ENCODE measurements at regions not wholly inside any gene's neighbourhood (a gene's known extent, or its start where the extent isn't known, plus 50 kb on each side); places are given as distances from the start of the nearest gene placed in this dataset.

DNA sequence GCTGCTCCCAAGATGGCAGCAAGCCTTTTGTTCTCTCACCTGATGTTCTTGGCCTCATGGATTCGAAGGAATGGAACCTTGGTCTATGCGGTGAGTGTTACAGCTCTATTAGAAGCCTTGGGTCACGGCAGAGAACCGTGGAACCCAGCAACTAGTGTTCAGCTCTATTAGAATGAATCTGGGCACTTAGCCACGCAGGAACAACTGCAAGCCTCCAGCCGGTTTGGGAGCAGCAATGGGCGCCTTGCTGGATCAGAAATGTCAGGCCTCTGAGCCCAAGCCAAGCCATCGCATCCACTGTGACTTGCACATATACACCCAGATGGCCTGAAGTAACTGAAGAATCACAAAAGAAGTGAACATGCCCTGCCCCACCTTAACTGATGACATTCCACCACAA lies 1100.7 kb upstream of the PRR20A start:
- POLR2A ChIA-PET: no interaction called here
- TF ChIP-seq, protein P1, sequence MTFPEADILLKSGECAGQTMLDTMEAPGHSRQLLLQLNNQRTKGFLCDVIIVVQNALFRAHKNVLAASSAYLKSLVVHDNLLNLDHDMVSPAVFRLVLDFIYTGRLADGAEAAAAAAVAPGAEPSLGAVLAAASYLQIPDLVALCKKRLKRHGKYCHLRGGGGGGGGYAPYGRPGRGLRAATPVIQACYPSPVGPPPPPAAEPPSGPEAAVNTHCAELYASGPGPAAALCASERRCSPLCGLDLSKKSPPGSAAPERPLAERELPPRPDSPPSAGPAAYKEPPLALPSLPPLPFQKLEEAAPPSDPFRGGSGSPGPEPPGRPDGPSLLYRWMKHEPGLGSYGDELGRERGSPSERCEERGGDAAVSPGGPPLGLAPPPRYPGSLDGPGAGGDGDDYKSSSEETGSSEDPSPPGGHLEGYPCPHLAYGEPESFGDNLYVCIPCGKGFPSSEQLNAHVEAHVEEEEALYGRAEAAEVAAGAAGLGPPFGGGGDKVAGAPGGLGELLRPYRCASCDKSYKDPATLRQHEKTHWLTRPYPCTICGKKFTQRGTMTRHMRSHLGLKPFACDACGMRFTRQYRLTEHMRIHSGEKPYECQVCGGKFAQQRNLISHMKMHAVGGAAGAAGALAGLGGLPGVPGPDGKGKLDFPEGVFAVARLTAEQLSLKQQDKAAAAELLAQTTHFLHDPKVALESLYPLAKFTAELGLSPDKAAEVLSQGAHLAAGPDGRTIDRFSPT (tag by site-specific recombination; IDR thresholded peaks at IDR 0.05): no peak
- TF ChIP-seq KLF1 (tag by site-specific recombination; IDR thresholded peaks at IDR 0.05) (no peak), ZNF701 (tag by site-specific recombination; IDR thresholded peaks at IDR 0.05) (no peak), ZBTB1 (tag by site-specific recombination; IDR thresholded peaks at IDR 0.05) (no peak), ZNF391 (tag by site-specific recombination; IDR thresholded peaks at IDR 0.05; ENCODE audit: borderline replicate concordance, low read depth) (no peak)
- TF ChIP-seq, protein P2, sequence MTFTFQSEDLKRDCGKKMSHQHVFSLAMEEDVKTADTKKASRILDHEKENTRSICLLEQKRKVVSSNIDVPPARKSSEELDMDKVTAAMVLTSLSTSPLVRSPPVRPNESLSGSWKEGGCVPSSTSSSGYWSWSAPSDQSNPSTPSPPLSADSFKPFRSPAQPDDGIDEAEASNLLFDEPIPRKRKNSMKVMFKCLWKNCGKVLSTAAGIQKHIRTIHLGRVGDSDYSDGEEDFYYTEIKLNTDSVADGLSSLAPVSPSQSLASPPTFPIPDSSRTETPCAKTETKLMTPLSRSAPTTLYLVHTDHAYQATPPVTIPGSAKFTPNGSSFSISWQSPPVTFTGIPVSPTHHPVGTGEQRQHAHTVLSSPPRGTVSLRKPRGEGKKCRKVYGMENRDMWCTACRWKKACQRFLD (tag by site-specific recombination; IDR thresholded peaks at IDR 0.05): no peak
- TF ChIP-seq, protein P3, sequence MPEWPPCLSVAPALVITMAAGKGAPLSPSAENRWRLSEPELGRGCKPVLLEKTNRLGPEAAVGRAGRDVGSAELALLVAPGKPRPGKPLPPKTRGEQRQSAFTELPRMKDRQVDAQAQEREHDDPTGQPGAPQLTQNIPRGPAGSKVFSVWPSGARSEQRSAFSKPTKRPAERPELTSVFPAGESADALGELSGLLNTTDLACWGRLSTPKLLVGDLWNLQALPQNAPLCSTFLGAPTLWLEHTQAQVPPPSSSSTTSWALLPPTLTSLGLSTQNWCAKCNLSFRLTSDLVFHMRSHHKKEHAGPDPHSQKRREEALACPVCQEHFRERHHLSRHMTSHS (tag by site-specific recombination; IDR thresholded peaks at IDR 0.05): no peak
- Histone ChIP-seq H3K4me3 (ENCODE audit: low read depth, low read length) (no peak overlapping the region), H3K27ac (ENCODE audit: extremely low read depth, low read depth, low read length) (no peak overlapping the region), H3K9me3 (ENCODE audit: control insufficient read depth, insufficient read depth, low read depth, low read length) (no peaks in the 10 kb centered on the region), H3K36me3 (ENCODE audit: control insufficient read depth in 2 of 2, insufficient read depth in 1 of 2, low read length in 2 of 2) (no peaks in the 10 kb centered on the region), H3K4me1 (ENCODE audit: control insufficient read depth, insufficient read depth, low read length) (no peaks in the 10 kb centered on the region)
- CTCF ChIA-PET: interaction anchor here (0.5 kb wide), 1 partner anchor 1229 kb away, joined by 3 read pairs; no protein-coding TSS in a partner anchor

DNA sequence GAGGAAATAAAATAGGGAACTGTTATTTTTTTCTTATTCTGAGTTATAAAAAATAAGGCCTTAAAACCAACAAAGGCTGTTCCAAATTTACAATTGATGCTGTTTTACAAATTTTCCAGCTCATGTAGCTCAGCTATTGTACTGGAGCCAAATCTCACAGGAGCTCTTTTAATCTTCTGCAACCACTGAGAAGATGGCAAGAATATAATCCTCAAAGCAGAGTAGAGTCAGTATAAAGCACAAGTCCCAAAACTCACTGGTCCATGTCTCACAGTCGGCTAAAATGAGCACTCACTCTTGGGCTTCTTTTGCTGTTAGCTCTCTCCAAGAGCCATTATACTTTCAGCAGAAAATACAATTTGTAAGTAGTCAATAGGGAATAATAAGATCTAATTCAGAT lies 1074.4 kb upstream of the PRR20A start:
- CTCF ChIA-PET: no interaction called here
- Histone ChIP-seq H3K4me1 (ENCODE audit: control insufficient read depth, insufficient read depth, low read length) (no peaks in the 10 kb centered on the region), H3K36me3 (ENCODE audit: control insufficient read depth in 2 of 2, insufficient read depth in 1 of 2, low read length in 2 of 2) (no peaks in the 10 kb centered on the region), H3K4me3 (ENCODE audit: low read depth, low read length) (no peak overlapping the region), H3K27ac (ENCODE audit: extremely low read depth, low read depth, low read length) (no peak overlapping the region), H3K9me3 (ENCODE audit: control insufficient read depth, insufficient read depth, low read depth, low read length) (no peaks in the 10 kb centered on the region)
- POLR2A ChIA-PET: no interaction called here
- TF ChIP-seq MEIS1 (CRISPR knock-in tag; IDR thresholded peaks at IDR 0.05; ENCODE audit: borderline replicate concordance): no peak
- no peak for TF ChIP-seq TCF7L2 (IDR thresholded peaks at IDR 0.05; ENCODE audit: borderline replicate concordance, low read depth, low read length)
- TF ChIP-seq, protein P4, sequence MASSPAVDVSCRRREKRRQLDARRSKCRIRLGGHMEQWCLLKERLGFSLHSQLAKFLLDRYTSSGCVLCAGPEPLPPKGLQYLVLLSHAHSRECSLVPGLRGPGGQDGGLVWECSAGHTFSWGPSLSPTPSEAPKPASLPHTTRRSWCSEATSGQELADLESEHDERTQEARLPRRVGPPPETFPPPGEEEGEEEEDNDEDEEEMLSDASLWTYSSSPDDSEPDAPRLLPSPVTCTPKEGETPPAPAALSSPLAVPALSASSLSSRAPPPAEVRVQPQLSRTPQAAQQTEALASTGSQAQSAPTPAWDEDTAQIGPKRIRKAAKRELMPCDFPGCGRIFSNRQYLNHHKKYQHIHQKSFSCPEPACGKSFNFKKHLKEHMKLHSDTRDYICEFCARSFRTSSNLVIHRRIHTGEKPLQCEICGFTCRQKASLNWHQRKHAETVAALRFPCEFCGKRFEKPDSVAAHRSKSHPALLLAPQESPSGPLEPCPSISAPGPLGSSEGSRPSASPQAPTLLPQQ (tag by site-specific recombination; IDR thresholded peaks at IDR 0.05): no peak
- TF ChIP-seq ZNF792 (tag by site-specific recombination; IDR thresholded peaks at IDR 0.05): no peak
- TF ChIP-seq ZNF157 (tag by site-specific recombination; IDR thresholded peaks at IDR 0.05): no peak
- TF ChIP-seq ZNF600 (tag by site-specific recombination; IDR thresholded peaks at IDR 0.05): no peak
- TF ChIP-seq, protein P5, sequence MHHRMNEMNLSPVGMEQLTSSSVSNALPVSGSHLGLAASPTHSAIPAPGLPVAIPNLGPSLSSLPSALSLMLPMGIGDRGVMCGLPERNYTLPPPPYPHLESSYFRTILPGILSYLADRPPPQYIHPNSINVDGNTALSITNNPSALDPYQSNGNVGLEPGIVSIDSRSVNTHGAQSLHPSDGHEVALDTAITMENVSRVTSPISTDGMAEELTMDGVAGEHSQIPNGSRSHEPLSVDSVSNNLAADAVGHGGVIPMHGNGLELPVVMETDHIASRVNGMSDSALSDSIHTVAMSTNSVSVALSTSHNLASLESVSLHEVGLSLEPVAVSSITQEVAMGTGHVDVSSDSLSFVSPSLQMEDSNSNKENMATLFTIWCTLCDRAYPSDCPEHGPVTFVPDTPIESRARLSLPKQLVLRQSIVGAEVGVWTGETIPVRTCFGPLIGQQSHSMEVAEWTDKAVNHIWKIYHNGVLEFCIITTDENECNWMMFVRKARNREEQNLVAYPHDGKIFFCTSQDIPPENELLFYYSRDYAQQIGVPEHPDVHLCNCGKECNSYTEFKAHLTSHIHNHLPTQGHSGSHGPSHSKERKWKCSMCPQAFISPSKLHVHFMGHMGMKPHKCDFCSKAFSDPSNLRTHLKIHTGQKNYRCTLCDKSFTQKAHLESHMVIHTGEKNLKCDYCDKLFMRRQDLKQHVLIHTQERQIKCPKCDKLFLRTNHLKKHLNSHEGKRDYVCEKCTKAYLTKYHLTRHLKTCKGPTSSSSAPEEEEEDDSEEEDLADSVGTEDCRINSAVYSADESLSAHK (tag by site-specific recombination; IDR thresholded peaks at IDR 0.05): no peak
- TF ChIP-seq ZNF776 (tag by site-specific recombination; IDR thresholded peaks at IDR 0.05; ENCODE audit: borderline replicate concordance): no peak
- no peak for TF ChIP-seq ZNF354C (tag by site-specific recombination; IDR thresholded peaks at IDR 0.05; ENCODE audit: borderline replicate concordance, low read depth)
- TF ChIP-seq, protein P6, sequence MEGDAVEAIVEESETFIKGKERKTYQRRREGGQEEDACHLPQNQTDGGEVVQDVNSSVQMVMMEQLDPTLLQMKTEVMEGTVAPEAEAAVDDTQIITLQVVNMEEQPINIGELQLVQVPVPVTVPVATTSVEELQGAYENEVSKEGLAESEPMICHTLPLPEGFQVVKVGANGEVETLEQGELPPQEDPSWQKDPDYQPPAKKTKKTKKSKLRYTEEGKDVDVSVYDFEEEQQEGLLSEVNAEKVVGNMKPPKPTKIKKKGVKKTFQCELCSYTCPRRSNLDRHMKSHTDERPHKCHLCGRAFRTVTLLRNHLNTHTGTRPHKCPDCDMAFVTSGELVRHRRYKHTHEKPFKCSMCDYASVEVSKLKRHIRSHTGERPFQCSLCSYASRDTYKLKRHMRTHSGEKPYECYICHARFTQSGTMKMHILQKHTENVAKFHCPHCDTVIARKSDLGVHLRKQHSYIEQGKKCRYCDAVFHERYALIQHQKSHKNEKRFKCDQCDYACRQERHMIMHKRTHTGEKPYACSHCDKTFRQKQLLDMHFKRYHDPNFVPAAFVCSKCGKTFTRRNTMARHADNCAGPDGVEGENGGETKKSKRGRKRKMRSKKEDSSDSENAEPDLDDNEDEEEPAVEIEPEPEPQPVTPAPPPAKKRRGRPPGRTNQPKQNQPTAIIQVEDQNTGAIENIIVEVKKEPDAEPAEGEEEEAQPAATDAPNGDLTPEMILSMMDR (tag by site-specific recombination; IDR thresholded peaks at IDR 0.05): no peak
